ENCODE measurements at regions not wholly inside any gene's neighbourhood (a gene's known extent, or its start where the extent isn't known, plus 50 kb on each side); places are given as distances from the start of the nearest gene placed in this dataset.

DNA sequence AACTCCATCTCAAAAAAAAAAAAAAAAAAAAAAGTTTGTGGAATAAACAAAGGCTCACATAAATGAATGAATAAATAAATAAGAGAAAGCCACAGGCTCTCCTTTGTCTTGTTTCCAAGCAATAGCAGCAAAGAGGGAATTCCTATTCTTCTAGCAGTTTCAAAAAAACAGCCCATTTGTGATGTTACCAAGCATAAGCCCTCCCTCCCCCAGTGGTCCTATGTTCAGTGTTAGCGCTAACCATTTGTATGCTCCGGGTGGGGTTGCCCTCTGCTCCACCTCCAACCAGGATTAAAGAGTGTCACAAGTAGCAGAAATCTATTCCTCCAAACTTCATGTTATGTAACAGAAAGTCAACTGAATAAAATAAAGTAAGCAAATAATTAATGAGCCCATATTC lies 1215.0 kb upstream of the TENM4 start (continued):
- no peak for TF ChIP-seq HDAC6 (IDR thresholded peaks at IDR 0.05; ENCODE audit: low read depth, low read length)
- TF ChIP-seq MED13 (CRISPR knock-in tag; IDR thresholded peaks at IDR 0.05) = no peak

DNA sequence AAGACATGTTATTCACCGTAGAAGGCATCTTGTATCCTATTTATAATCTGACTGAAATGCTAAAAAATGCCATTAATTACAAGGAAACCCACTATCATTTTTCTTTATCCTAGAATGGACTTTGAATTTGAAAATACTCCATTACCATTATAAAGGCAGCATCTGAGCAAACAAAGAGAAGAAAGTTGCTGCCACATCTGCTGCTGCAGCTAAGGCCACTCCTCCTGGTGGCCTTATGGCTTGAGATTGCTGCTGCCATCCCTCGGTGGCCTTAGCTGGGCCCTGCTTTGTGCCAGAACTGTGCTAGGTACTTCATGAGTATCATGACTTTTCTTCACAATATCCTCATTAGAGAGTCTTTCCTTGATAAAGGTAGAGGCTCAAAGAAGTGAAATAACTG lies 1210.1 kb upstream of the TENM4 start:
- 7% methylated on average over 2 of the region's 2 CpGs for WGBS (ENCODE audit: low lambda C conversion rate)
- Histone ChIP-seq H3K4me2 (ENCODE audit: low read depth, low read length) (no peak overlapping the region), H4K20me1 (ENCODE audit: insufficient read depth, low read length) (no peaks in the 10 kb centered on the region), H3K4me1 (ENCODE audit: insufficient read depth, low read length) (peaks cover 6% of the 10 kb centered on the region; the same call in 1 of the 2 replicates), H3K9me3 (ENCODE audit: low read length) (no peaks in the 10 kb centered on the region), H2AFZ (ENCODE audit: low read length) (no peak overlapping the region), H3K79me2 (ENCODE audit: insufficient read depth, low read length) (no peaks in the 10 kb centered on the region), H3K27ac (ENCODE audit: extremely low read length, insufficient read depth, low read length) (no peak overlapping the region), H3K9ac (ENCODE audit: insufficient read depth, low read depth, low read length) (no peak overlapping the region), H3K27me3 (ENCODE audit: control insufficient read depth in 1 of 2, insufficient read depth in 2 of 2, low read length in 2 of 2) (no peaks in the 10 kb centered on the region; a peak in 1 of 5 replicates), H3K36me3 (replicated peaks in 1 of 2; ENCODE audit: control insufficient read depth in 1 of 2, insufficient read depth in 2 of 2, low read length in 2 of 2) (no peaks in the 10 kb centered on the region), H3K4me3 (replicated peaks in 1 of 3; ENCODE audit: insufficient read depth in 1 of 3, low read depth in 2 of 3, low read length in 3 of 3) (no peak overlapping the region)
- FAIRE-seq = no peak
- ChIA-PET CTCF (ENCODE audit: low intra/inter-chr PET ratio, low total read pairs) (no interaction called here), POLR2A (no interaction called here)
- intact Hi-C loops (cut with micrococcal nuclease; ENCODE audit: unreplicated experiment) = no loop called here
- no peak for DNase-seq (ENCODE audit: low spot score)
- no peak for TF ChIP-seq ZNF749 (CRISPR knock-in tag; IDR thresholded peaks at IDR 0.05; ENCODE audit: borderline replicate concordance)
- TF ChIP-seq ETV6 (CRISPR knock-in tag; conservative IDR thresholded peaks at IDR 0.05) = no peak
- TF ChIP-seq ZNF34 (CRISPR knock-in tag; IDR thresholded peaks at IDR 0.05; ENCODE audit: borderline replicate concordance) = no peak
- TF ChIP-seq ZNF30 (CRISPR knock-in tag; IDR thresholded peaks at IDR 0.05) = no peak
- TF ChIP-seq, protein P1, sequence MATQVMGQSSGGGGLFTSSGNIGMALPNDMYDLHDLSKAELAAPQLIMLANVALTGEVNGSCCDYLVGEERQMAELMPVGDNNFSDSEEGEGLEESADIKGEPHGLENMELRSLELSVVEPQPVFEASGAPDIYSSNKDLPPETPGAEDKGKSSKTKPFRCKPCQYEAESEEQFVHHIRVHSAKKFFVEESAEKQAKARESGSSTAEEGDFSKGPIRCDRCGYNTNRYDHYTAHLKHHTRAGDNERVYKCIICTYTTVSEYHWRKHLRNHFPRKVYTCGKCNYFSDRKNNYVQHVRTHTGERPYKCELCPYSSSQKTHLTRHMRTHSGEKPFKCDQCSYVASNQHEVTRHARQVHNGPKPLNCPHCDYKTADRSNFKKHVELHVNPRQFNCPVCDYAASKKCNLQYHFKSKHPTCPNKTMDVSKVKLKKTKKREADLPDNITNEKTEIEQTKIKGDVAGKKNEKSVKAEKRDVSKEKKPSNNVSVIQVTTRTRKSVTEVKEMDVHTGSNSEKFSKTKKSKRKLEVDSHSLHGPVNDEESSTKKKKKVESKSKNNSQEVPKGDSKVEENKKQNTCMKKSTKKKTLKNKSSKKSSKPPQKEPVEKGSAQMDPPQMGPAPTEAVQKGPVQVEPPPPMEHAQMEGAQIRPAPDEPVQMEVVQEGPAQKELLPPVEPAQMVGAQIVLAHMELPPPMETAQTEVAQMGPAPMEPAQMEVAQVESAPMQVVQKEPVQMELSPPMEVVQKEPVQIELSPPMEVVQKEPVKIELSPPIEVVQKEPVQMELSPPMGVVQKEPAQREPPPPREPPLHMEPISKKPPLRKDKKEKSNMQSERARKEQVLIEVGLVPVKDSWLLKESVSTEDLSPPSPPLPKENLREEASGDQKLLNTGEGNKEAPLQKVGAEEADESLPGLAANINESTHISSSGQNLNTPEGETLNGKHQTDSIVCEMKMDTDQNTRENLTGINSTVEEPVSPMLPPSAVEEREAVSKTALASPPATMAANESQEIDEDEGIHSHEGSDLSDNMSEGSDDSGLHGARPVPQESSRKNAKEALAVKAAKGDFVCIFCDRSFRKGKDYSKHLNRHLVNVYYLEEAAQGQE (IDR thresholded peaks at IDR 0.05; ENCODE audit: borderline replicate concordance in 1 of 2, low read depth in 1 of 2, low read length in 2 of 2) = no peak
- no peak for TF ChIP-seq KDM1A (CRISPR knock-in tag; IDR thresholded peaks at IDR 0.05)
- TF ChIP-seq ZKSCAN1 (IDR thresholded peaks at IDR 0.05; ENCODE audit: low read length) = no peak
- TF ChIP-seq CBX1 (IDR thresholded peaks at IDR 0.05; ENCODE audit: low read depth) = no peak
- no peak for TF ChIP-seq MTA3 (CRISPR knock-in tag; IDR thresholded peaks at IDR 0.05)
- no peak for TF ChIP-seq EP300 (IDR thresholded peaks at IDR 0.05; ENCODE audit: low read depth in 2 of 2, low read length in 2 of 2)
- no peak for TF ChIP-seq EP300 (CRISPR knock-in tag; IDR thresholded peaks at IDR 0.05; ENCODE audit: borderline replicate concordance)
- TF ChIP-seq ZNF543 (CRISPR knock-in tag; IDR thresholded peaks at IDR 0.05) = no peak
- no peak for TF ChIP-seq ZNF556 (CRISPR knock-in tag; IDR thresholded peaks at IDR 0.05; ENCODE audit: borderline replicate concordance)
- no peak for ATAC-seq
- no TSS peak for BruUV-seq (replicated peaks)
- in situ Hi-C loops (cut with HindIII; ENCODE audit: extremely low pct_ligation_motif_present, low pct_unique_long_range_greater_than_20kb) = no loop called here
